Activated CD8-positive, alpha-beta memory T cell treated with anti-CD3 and anti-CD28 coated beads, Interleukin-2, amount 50 U/mL, for 4 hours (primary cell): ENCODE measurements at regions not wholly inside any gene's neighbourhood (a gene's known extent, or its start where the extent isn't known, plus 50 kb on each side); places are given as distances from the start of the nearest gene placed in this dataset.
"Not testable (repeated sequence)": the region's sequence is repeated elsewhere in the genome, so short reads cannot be mapped to it uniquely, and the experiment has no call there.

Experiments
- DNase-seq: peaks from one replicate; pipeline ENCODE4 v3.0.0-alpha.2; 2020

GRCh38 chr22:22168941-22169867, 75.4 kb upstream of the VPREB1 start:
- DNase-seq: no peak

GRCh38 chr22:22168190-22168940, 76.2 kb upstream of the VPREB1 start:
- DNase-seq: no peak

- no peak for DNase-seq
Measured at GRCh38 chr22:22167791-22168189, 76.8 kb upstream of the VPREB1 start.

GRCh38 chr22:22166941-22167713, 77.5 kb upstream of the VPREB1 start:
- no peak for DNase-seq

- DNase-seq: no peak
Measured at GRCh38 chr22:22165936-22166710, 78.5 kb upstream of the VPREB1 start.

- DNase-seq: no peak
Measured at GRCh38 chr22:22164541-22165272, 79.9 kb upstream of the VPREB1 start.

- no peak for DNase-seq
Measured at GRCh38 chr22:22161924-22162851, 82.4 kb upstream of the VPREB1 start.

- DNase-seq: not testable (repeated sequence)
Measured at GRCh38 chr22:22160768-22161167, 83.8 kb upstream of the VPREB1 start.

GRCh38 chr22:22159384-22159783, 85.2 kb upstream of the VPREB1 start:
- no peak for DNase-seq

GRCh38 chr22:22158965-22159364, 85.6 kb upstream of the VPREB1 start:
- DNase-seq: no peak

- DNase-seq: no peak
Measured at GRCh38 chr22:22158207-22158816, 86.3 kb upstream of the VPREB1 start.

GRCh38 chr22:22157348-22157725, 87.2 kb upstream of the VPREB1 start:
- DNase-seq: no peak

GRCh38 chr22:22156716-22157347, 87.8 kb upstream of the VPREB1 start:
- peak; percentile 35 for DNase-seq

GRCh38 chr22:22156348-22156715, 88.3 kb upstream of the VPREB1 start:
- DNase-seq: no peak

GRCh38 chr22:22155607-22156006, 89.0 kb upstream of the VPREB1 start:
- DNase-seq: no peak

GRCh38 chr22:22155146-22155545, 89.4 kb upstream of the VPREB1 start:
- DNase-seq: no peak

GRCh38 chr22:22154040-22154439, 90.5 kb upstream of the VPREB1 start:
- DNase-seq: no peak

- no peak for DNase-seq
Measured at GRCh38 chr22:22151308-22151707, 93.3 kb upstream of the VPREB1 start.

GRCh38 chr22:22150457-22150856, 94.1 kb upstream of the VPREB1 start:
- DNase-seq: no peak

- DNase-seq: no peak
Measured at GRCh38 chr22:22148905-22149304, 95.7 kb upstream of the VPREB1 start.
